ENCODE measurements at regions not wholly inside any gene's neighbourhood (a gene's known extent, or its start where the extent isn't known, plus 50 kb on each side); places are given as distances from the start of the nearest gene placed in this dataset.

- no peak overlapping the region for H3K4me2 ChIP-seq
- no peaks in the 10 kb centered on the region for H4K20me1 ChIP-seq (ENCODE audit: insufficient read depth)
- no peak overlapping the region for H3K4me3 ChIP-seq (IDR thresholded peaks at IDR 0.05; ENCODE audit: insufficient read depth, low read depth, low read length)
- no peaks in the 10 kb centered on the region for H3K79me2 ChIP-seq (ENCODE audit: insufficient read depth, low read depth)
- H3K9ac ChIP-seq: no peak overlapping the region
- TF ChIP-seq CTCF (conservative IDR thresholded peaks at IDR 0.05; ENCODE audit: low read depth, low read length): no peak
- no peaks in the 10 kb centered on the region for H3K27me3 ChIP-seq (ENCODE audit: insufficient read depth, low read depth)
- H3K27ac ChIP-seq: no peak overlapping the region
- H2AFZ ChIP-seq (ENCODE audit: low read depth): no peak overlapping the region
- no peaks in the 10 kb centered on the region for H3K36me3 ChIP-seq (ENCODE audit: insufficient read depth)
- H3K4me1 ChIP-seq (ENCODE audit: low read depth, poor library complexity, severe bottlenecking): no peaks in the 10 kb centered on the region
Measured at GRCh38 chr17:53721101-53721500, 101.6 kb upstream of the KIF2B start.

DNA sequence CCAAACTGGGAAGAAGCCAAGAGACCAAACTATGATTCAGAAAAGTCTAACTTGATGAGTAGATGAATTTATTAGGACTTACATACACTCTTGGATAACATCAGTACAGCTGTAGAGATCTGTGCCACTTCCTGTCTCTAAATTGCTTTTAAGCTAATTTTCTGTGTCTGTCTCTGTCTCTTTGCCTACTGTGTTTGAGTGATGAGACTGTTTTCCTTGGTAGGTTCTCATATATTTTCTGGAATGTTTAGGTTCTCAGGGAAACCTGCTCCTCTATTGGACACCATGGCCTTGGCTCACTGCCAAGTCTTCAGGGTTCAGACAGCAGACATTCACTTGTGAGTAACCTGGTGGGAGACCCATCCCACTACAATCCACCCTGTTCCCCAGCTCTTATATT lies 103.5 kb upstream of the KIF2B start:
- no peaks in the 10 kb centered on the region for H4K20me1 ChIP-seq (ENCODE audit: insufficient read depth)
- no peak overlapping the region for H3K9ac ChIP-seq
- TF ChIP-seq CTCF (conservative IDR thresholded peaks at IDR 0.05; ENCODE audit: low read depth, low read length): no peak
- H3K4me2 ChIP-seq: no peak overlapping the region
- H3K36me3 ChIP-seq (ENCODE audit: insufficient read depth): no peaks in the 10 kb centered on the region
- no peak overlapping the region for H2AFZ ChIP-seq (ENCODE audit: low read depth)
- H3K27ac ChIP-seq: no peak overlapping the region
- H3K4me1 ChIP-seq (ENCODE audit: low read depth, poor library complexity, severe bottlenecking): no peaks in the 10 kb centered on the region
- no peaks in the 10 kb centered on the region for H3K79me2 ChIP-seq (ENCODE audit: insufficient read depth, low read depth)
- H3K27me3 ChIP-seq (ENCODE audit: insufficient read depth, low read depth): no peaks in the 10 kb centered on the region
- H3K4me3 ChIP-seq (IDR thresholded peaks at IDR 0.05; ENCODE audit: insufficient read depth, low read depth, low read length): no peak overlapping the region

DNA sequence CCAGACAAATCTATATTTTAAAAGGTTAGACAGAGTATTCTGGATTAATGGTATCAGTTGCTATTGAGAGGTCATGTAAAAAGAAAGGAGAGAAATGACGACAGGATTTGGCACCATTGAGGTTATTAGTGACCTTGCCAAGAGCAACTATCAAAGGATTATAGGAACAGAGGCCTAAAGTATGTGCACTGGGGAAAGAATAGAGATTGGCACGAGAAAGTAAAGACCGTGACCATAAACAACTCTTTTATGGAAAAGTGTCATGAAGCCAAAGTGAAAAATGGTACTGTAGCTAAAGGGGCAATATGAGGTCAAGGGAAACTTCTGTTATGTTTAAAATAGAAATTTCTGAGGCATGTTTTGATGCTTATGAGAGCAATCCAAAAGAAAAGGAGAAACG lies 115.2 kb upstream of the KIF2B start:
- Histone ChIP-seq H3K79me2 (ENCODE audit: insufficient read depth, low read depth) (no peaks in the 10 kb centered on the region), H3K27me3 (ENCODE audit: insufficient read depth, low read depth) (no peaks in the 10 kb centered on the region), H3K9ac (no peak overlapping the region), H2AFZ (ENCODE audit: low read depth) (no peak overlapping the region), H3K36me3 (ENCODE audit: insufficient read depth) (no peaks in the 10 kb centered on the region), H3K4me1 (ENCODE audit: low read depth, poor library complexity, severe bottlenecking) (no peaks in the 10 kb centered on the region), H3K27ac (no peak overlapping the region), H3K4me3 (IDR thresholded peaks at IDR 0.05; ENCODE audit: insufficient read depth, low read depth, low read length) (no peak overlapping the region), H4K20me1 (ENCODE audit: insufficient read depth) (no peaks in the 10 kb centered on the region), H3K4me2 (no peak overlapping the region)
- TF ChIP-seq CTCF (conservative IDR thresholded peaks at IDR 0.05; ENCODE audit: low read depth, low read length): no peak

DNA sequence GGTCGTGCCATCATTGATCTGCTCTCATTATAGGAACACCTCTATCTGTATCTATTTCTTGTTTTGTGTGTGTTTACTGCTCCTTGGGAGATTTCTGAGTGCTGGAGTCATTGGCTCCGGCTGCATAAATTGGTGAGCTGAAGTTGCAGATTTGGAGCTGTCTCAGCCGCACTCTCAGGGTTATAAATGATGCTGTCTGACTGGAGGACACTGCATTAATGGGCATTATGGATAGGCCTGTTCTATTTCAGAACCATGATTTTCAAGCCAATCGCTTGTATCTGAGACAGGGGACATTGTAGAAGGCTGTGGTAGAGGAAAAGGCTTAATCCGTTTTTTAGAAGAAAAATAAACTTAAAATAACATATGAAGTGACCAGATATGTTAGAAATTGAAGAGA lies 126.4 kb upstream of the KIF2B start:
- no peaks in the 10 kb centered on the region for H3K27me3 ChIP-seq (ENCODE audit: insufficient read depth, low read depth)
- H3K4me3 ChIP-seq (IDR thresholded peaks at IDR 0.05; ENCODE audit: insufficient read depth, low read depth, low read length): no peak overlapping the region
- H3K4me2 ChIP-seq: no peak overlapping the region
- TF ChIP-seq CTCF (conservative IDR thresholded peaks at IDR 0.05; ENCODE audit: low read depth, low read length): no peak
- H4K20me1 ChIP-seq (ENCODE audit: insufficient read depth): no peaks in the 10 kb centered on the region
- no peak overlapping the region for H3K27ac ChIP-seq
- no peaks in the 10 kb centered on the region for H3K79me2 ChIP-seq (ENCODE audit: insufficient read depth, low read depth)
- H3K36me3 ChIP-seq (ENCODE audit: insufficient read depth): no peaks in the 10 kb centered on the region
- H2AFZ ChIP-seq (ENCODE audit: low read depth): no peak overlapping the region
- no peak overlapping the region for H3K9ac ChIP-seq
- no peaks in the 10 kb centered on the region for H3K4me1 ChIP-seq (ENCODE audit: low read depth, poor library complexity, severe bottlenecking)

GRCh38 chr17:53687324-53687723 lies 135.4 kb upstream of the KIF2B start:
- H2AFZ ChIP-seq (ENCODE audit: low read depth): no peak overlapping the region
- no peaks in the 10 kb centered on the region for H3K4me1 ChIP-seq (ENCODE audit: low read depth, poor library complexity, severe bottlenecking)
- no peak overlapping the region for H3K4me3 ChIP-seq (IDR thresholded peaks at IDR 0.05; ENCODE audit: insufficient read depth, low read depth, low read length)
- no peaks in the 10 kb centered on the region for H3K27me3 ChIP-seq (ENCODE audit: insufficient read depth, low read depth)
- no peak overlapping the region for H3K9ac ChIP-seq
- no peaks in the 10 kb centered on the region for H3K79me2 ChIP-seq (ENCODE audit: insufficient read depth, low read depth)
- no peak overlapping the region for H3K4me2 ChIP-seq
- no peaks in the 10 kb centered on the region for H4K20me1 ChIP-seq (ENCODE audit: insufficient read depth)
- no peak overlapping the region for H3K27ac ChIP-seq
- TF ChIP-seq CTCF (conservative IDR thresholded peaks at IDR 0.05; ENCODE audit: low read depth, low read length): no peak
- no peaks in the 10 kb centered on the region for H3K36me3 ChIP-seq (ENCODE audit: insufficient read depth)
